Transverse colon (tissue), 4 donors: ENCODE measurements at regions not wholly inside any gene's neighbourhood (a gene's known extent, or its start where the extent isn't known, plus 50 kb on each side); places are given as distances from the start of the nearest gene placed in this dataset.

Experiments
- small RNA-seq, 4 donors: library from RNA; depleted of rRNA; stranded (forward); fragments of <200 nt; gene quantifications; one replicate each; pipeline ENCODE3, GENCODE V24; 2016

Small RNAs in the stretch of these regions (small RNA-seq; reads per million reads assigned to genes)
- gene AC078918.1 (0 reads per million in 4 donors), gene MIR4445 (0 reads per million in 4 donors), gene RF00019 (0 reads per million in 4 donors), gene RNU6ATAC15P (0 reads per million in 4 donors)
